ENCODE measurements at regions not wholly inside any gene's neighbourhood (a gene's known extent, or its start where the extent isn't known, plus 50 kb on each side); places are given as distances from the start of the nearest gene placed in this dataset.

GRCh38 chr4:77220828-77221613, 64.0 kb downstream of the CCNG2 start:
- H3K27ac ChIP-seq = peak overlapping the region in 1 of 2 donors; percentile 24
- no peak overlapping the region for H3K4me3 ChIP-seq
- H3K4me1 ChIP-seq (ENCODE audit: control insufficient read depth in 1 of 2, low read depth in 2 of 2) = peaks cover 0 to 15% of the 10 kb centered on the region in 2 donors
- ATAC-seq (ENCODE audit: insufficient number of reproducible peaks, low FRiP score, low read depth) = peak; percentile 68
- no peak for TF ChIP-seq CTCF (IDR thresholded peaks at IDR 0.05)
- DNase-seq (ENCODE audit: low spot score) = peak; percentile 28
- no peaks in the 10 kb centered on the region for H3K9me3 ChIP-seq
- H3K27me3 ChIP-seq (replicated peaks; ENCODE audit: insufficient read depth) = no peaks in the 10 kb centered on the region
- H3K36me3 ChIP-seq = no peaks in the 10 kb centered on the region

GRCh38 chr4:77225022-77225421, 68.0 kb downstream of the CCNG2 start:
- Histone ChIP-seq H3K9me3 (peaks cover 6% of the 10 kb centered on the region), H3K4me1 (ENCODE audit: control insufficient read depth in 1 of 2, low read depth in 2 of 2) (peaks cover 0 to 15% of the 10 kb centered on the region in 2 donors), H3K4me3 (no peak overlapping the region), H3K27ac (no peak overlapping the region), H3K36me3 (no peaks in the 10 kb centered on the region), H3K27me3 (replicated peaks; ENCODE audit: insufficient read depth) (no peaks in the 10 kb centered on the region)
- TF ChIP-seq CTCF (IDR thresholded peaks at IDR 0.05) = no peak
- no peak for ATAC-seq (ENCODE audit: insufficient number of reproducible peaks, low FRiP score, low read depth)
- no peak for DNase-seq (ENCODE audit: low spot score)

- no peaks in the 10 kb centered on the region for H3K27me3 ChIP-seq (replicated peaks; ENCODE audit: insufficient read depth)
- H3K4me1 ChIP-seq (ENCODE audit: control insufficient read depth in 1 of 2, low read depth in 2 of 2) = no peaks in the 10 kb centered on the region
- ATAC-seq (ENCODE audit: insufficient number of reproducible peaks, low FRiP score, low read depth) = no peak
These were observed 70.1 kb downstream of the CCNG2 start for GRCh38 chr4:77226939-77227705.

GRCh38 chr4:77229433-77229832, 72.4 kb downstream of the CCNG2 start:
- Histone ChIP-seq H3K27ac (no peak overlapping the region), H3K9me3 (peaks cover 6% of the 10 kb centered on the region), H3K4me3 (no peak overlapping the region), H3K4me1 (ENCODE audit: control insufficient read depth in 1 of 2, low read depth in 2 of 2) (no peaks in the 10 kb centered on the region), H3K27me3 (replicated peaks; ENCODE audit: insufficient read depth) (no peaks in the 10 kb centered on the region), H3K36me3 (no peaks in the 10 kb centered on the region)
- no peak for DNase-seq (ENCODE audit: low spot score)
- ATAC-seq (ENCODE audit: insufficient number of reproducible peaks, low FRiP score, low read depth) = no peak
- no peak for TF ChIP-seq CTCF (IDR thresholded peaks at IDR 0.05)

More at GRCh38 chr4:77226939-77227705, 70.1 kb downstream of the CCNG2 start:
- Histone ChIP-seq H3K4me3 (no peak overlapping the region), H3K27ac (no peak overlapping the region), H3K36me3 (no peaks in the 10 kb centered on the region), H3K9me3 (peaks cover 6% of the 10 kb centered on the region)
- no peak for DNase-seq (ENCODE audit: low spot score)
- no peak for TF ChIP-seq CTCF (IDR thresholded peaks at IDR 0.05)

- peaks cover 2% of the 10 kb centered on the region for H3K9me3 ChIP-seq
- no peak overlapping the region for H3K4me3 ChIP-seq
- no peak for TF ChIP-seq CTCF (IDR thresholded peaks at IDR 0.05)
- H3K27ac ChIP-seq = no peak overlapping the region
- H3K27me3 ChIP-seq (replicated peaks; ENCODE audit: insufficient read depth) = no peaks in the 10 kb centered on the region
- no peaks in the 10 kb centered on the region for H3K4me1 ChIP-seq (ENCODE audit: control insufficient read depth in 1 of 2, low read depth in 2 of 2)
- no peak for ATAC-seq (ENCODE audit: insufficient number of reproducible peaks, low FRiP score, low read depth)
- no peaks in the 10 kb centered on the region for H3K36me3 ChIP-seq
- no peak for DNase-seq (ENCODE audit: low spot score)
These were observed 75.6 kb downstream of the CCNG2 start for GRCh38 chr4:77232653-77233052.

Data from thoracic aorta (tissue), 2 donors.